ENCODE measurements at regions not wholly inside any gene's neighbourhood (a gene's known extent, or its start where the extent isn't known, plus 50 kb on each side); places are given as distances from the start of the nearest gene placed in this dataset.

DNA sequence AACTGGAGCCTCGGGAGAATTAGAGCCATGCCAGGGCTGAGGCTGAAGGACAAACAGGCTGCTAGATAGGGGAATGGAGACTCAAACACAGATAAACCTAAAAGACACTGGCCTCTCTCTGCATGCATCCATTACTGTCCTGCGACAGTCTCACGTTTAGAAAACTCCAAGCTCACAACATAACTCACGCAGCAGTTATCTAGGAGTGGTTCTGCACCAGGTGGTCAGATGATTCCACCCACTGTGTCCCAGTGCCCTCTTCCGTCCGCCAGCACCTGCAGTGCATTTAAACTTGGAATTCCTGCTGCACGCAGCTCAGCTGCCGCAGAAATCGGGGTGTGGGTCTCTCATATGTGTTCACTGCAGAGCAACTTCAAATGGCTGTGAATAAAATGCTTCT lies 272.6 kb upstream of the IRX2 start:
- 73 to 81% methylated on average over 9 of the region's 9 CpGs for WGBS, 2 donors
- ATAC-seq (ENCODE audit: low FRiP score in 2 of 2), result no peak
- TF ChIP-seq EP300 (IDR thresholded peaks at IDR 0.05), result no peak
- TF ChIP-seq, protein P1, sequence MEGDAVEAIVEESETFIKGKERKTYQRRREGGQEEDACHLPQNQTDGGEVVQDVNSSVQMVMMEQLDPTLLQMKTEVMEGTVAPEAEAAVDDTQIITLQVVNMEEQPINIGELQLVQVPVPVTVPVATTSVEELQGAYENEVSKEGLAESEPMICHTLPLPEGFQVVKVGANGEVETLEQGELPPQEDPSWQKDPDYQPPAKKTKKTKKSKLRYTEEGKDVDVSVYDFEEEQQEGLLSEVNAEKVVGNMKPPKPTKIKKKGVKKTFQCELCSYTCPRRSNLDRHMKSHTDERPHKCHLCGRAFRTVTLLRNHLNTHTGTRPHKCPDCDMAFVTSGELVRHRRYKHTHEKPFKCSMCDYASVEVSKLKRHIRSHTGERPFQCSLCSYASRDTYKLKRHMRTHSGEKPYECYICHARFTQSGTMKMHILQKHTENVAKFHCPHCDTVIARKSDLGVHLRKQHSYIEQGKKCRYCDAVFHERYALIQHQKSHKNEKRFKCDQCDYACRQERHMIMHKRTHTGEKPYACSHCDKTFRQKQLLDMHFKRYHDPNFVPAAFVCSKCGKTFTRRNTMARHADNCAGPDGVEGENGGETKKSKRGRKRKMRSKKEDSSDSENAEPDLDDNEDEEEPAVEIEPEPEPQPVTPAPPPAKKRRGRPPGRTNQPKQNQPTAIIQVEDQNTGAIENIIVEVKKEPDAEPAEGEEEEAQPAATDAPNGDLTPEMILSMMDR (IDR thresholded peaks at IDR 0.05), result no peak
- no peak for TF ChIP-seq POLR2A (IDR thresholded peaks at IDR 0.05)
- no peak for TF ChIP-seq POLR2AphosphoS5 (IDR thresholded peaks at IDR 0.05)

DNA sequence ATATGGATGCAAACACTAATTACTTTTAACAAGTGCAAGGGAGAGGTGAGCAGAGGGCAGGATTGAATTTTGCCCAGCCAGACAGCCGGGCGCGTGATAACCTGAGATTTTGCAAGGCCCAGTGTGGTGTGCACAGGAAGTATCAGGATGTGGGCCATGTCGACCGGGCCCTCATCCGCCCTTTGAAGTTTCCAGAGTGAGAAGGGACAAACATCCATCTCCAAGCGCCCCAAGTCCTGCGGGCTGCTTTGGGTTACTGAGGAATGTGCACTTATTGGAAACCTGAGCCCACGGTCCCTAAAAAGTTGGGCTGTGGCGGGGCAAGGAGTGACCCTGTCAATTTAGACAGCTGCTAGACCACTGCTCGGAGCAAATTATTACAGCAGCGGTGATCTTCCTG lies 272.2 kb upstream of the IRX2 start:
- WGBS, 2 donors, result 62 to 67% methylated on average over 12 of the region's 12 CpGs
- H3K27ac ChIP-seq, result no peak overlapping the region
- no peak for TF ChIP-seq POLR2AphosphoS5 (IDR thresholded peaks at IDR 0.05)
- TF ChIP-seq EP300 (IDR thresholded peaks at IDR 0.05), result no peak
- TF ChIP-seq POLR2A (IDR thresholded peaks at IDR 0.05), result no peak
- TF ChIP-seq, protein P1 (IDR thresholded peaks at IDR 0.05), result no peak
- H3K36me3 ChIP-seq, result no peaks in the 10 kb centered on the region
- ATAC-seq (ENCODE audit: low FRiP score in 2 of 2) (no peak), DNase-seq (no peak)
- peaks cover 0 to 10% (median 0%) of the 10 kb centered on the region in 4 donors for H3K9me3 ChIP-seq
- H3K4me3 ChIP-seq, result no peak overlapping the region
- H3K27me3 ChIP-seq, result no peaks in the 10 kb centered on the region
- no peaks in the 10 kb centered on the region for H3K4me1 ChIP-seq

More for the DNA sequence above, 272.6 kb upstream of the IRX2 start:
- no peak overlapping the region for H3K4me3 ChIP-seq
- no peaks in the 10 kb centered on the region for H3K36me3 ChIP-seq
- DNase-seq, result no peak
- H3K9me3 ChIP-seq, result peaks cover 0 to 10% (median 0%) of the 10 kb centered on the region in 4 donors
- H3K27me3 ChIP-seq, result no peaks in the 10 kb centered on the region
- H3K27ac ChIP-seq, result no peak overlapping the region
- H3K4me1 ChIP-seq, result no peaks in the 10 kb centered on the region

DNA sequence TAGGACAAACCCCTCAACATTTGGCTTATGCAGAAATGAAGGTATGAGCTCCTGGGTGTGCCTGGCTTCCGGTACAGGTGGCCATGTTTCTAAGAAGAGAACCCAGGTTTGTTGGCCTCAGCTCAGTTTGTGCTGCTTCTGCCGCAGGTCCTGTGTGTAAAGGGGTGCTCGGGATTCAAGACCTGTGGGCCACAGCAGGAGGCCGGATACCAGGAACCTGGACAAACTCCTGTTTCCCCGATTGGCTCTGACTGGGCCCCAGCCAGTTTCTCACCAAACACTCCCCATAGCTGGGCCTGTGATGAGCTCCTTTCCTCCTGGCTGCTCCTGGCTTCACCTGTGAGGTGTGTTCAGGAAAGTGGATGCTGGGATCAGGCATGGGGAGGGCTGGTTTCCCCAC lies 271.2 kb upstream of the IRX2 start:
- ATAC-seq (ENCODE audit: low FRiP score in 2 of 2) (no peak), DNase-seq (no peak)
- Histone ChIP-seq H3K27me3 (no peaks in the 10 kb centered on the region), H3K4me3 (no peak overlapping the region), H3K36me3 (no peaks in the 10 kb centered on the region), H3K27ac (no peak overlapping the region), H3K9me3 (peaks cover 0 to 10% (median 0%) of the 10 kb centered on the region in 4 donors), H3K4me1 (no peaks in the 10 kb centered on the region)
- TF ChIP-seq EP300 (IDR thresholded peaks at IDR 0.05) (no peak), POLR2AphosphoS5 (IDR thresholded peaks at IDR 0.05) (no peak), POLR2A (IDR thresholded peaks at IDR 0.05) (no peak)
- TF ChIP-seq, protein P1 (IDR thresholded peaks at IDR 0.05), result no peak
- WGBS, 2 donors, result 80 to 89% methylated on average over 2 to 5 of the region's 5 CpGs

DNA sequence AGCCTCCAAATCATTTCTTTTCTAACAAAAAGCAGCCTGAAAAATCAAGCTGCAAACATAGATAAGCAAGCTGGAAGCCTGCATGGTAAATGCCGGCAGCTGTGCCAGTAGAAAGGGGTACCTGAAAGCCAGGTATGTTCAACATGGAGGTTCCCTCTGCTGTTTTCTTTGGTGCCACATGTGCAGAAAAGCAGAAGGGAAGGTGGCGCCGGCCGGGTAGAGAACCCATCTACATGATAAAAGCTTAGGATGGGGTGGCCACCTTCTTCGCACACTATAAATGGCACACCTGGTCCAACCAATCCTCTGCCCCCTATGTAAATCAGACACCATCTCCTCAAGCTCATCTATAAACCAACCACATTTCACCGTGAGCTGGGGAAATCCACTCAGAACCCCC lies 268.9 kb upstream of the IRX2 start:
- no peak for TF ChIP-seq EP300 (IDR thresholded peaks at IDR 0.05)
- TF ChIP-seq, protein P1 (IDR thresholded peaks at IDR 0.05), result no peak
- TF ChIP-seq POLR2A (IDR thresholded peaks at IDR 0.05), result no peak
- H3K27ac ChIP-seq, result no peak overlapping the region
- no peak for ATAC-seq (ENCODE audit: low FRiP score in 2 of 2)

DNA sequence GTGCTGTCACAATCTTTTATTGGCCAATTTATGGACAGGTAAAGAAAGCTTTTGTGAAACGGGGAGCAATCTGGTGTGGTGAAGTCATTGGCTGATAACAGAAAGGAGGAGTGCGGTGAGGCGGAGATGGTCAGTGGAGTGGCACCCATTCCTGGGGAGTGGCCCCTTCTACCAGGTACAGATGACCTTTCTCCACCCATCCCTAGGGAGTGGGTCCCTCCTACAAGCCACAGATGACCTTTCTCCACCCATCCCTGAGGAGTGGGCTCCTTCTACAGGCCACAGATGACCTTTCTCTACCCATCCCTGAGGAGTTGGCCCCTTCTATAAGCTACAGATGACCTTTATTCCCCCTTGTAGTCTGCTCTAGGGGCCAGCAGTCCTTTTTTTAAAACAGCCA lies 267.6 kb upstream of the IRX2 start:
- no peaks in the 10 kb centered on the region for H3K9me3 ChIP-seq
- no peaks in the 10 kb centered on the region for H3K4me1 ChIP-seq
- ATAC-seq (ENCODE audit: low FRiP score in 2 of 2) (no peak), DNase-seq (no peak)
- no peaks in the 10 kb centered on the region for H3K36me3 ChIP-seq
- H3K27me3 ChIP-seq, result no peaks in the 10 kb centered on the region
- no peak overlapping the region for H3K27ac ChIP-seq
- 64 to 92% methylated on average over 2 to 3 of the region's 3 CpGs for WGBS, 2 donors
- no peak overlapping the region for H3K4me3 ChIP-seq
- no peak for TF ChIP-seq POLR2A (IDR thresholded peaks at IDR 0.05)

More for the DNA sequence above, 268.9 kb upstream of the IRX2 start:
- Histone ChIP-seq H3K4me1 (no peaks in the 10 kb centered on the region), H3K9me3 (no peaks in the 10 kb centered on the region), H3K27me3 (no peaks in the 10 kb centered on the region), H3K36me3 (no peaks in the 10 kb centered on the region), H3K4me3 (no peak overlapping the region)
- WGBS, 2 donors, result 94% methylated on average over 6 of the region's 6 CpGs
- DNase-seq, result no peak
